Stomach (tissue), 8 donors: ENCODE measurements at regions not wholly inside any gene's neighbourhood (a gene's known extent, or its start where the extent isn't known, plus 50 kb on each side); places are given as distances from the start of the nearest gene placed in this dataset.
"Not testable (repeated sequence)": the region's sequence is repeated elsewhere in the genome, so short reads cannot be mapped to it uniquely, and the experiment has no call there.

Experiments used
- DNase-seq, 2 donors: peaks; one replicate each; pipeline versions ENCODE4 v3.0.0 to v3.0.0-alpha.2; 2013 to 2019
- H3K27ac ChIP-seq, 5 donors: fragments of 200-600 bp in 4 of 5; sonication (generic) in 4 of 5; one replicate each; pipeline ENCODE4 v1.5.1; 2013 to 2019; ENCODE audit warnings: mild to moderate bottlenecking in 1 of 5, moderate library complexity in 1 of 5
- H3K27me3 ChIP-seq, 3 donors: fragments of 200-600 bp; sonication (generic); one replicate each; pipeline ENCODE4 v1.5.1; 2017 to 2019; ENCODE audit warnings: mixed run types in 1 of 3
- H3K36me3 ChIP-seq, 4 donors: fragments of 200-600 bp; sonication (generic); 1 replicate in 3 of 4; 2 replicates in 1 of 4; pipeline ENCODE4 v1.5.1; 2016 to 2019
- H3K4me1 ChIP-seq, 4 donors: fragments of 200-600 bp; sonication (generic); one replicate each; pipeline ENCODE4 v1.5.1; 2016 to 2019
- H3K4me3 ChIP-seq, 4 donors: fragments of 200-600 bp; sonication (generic) in 3 of 4; one replicate each; pipeline ENCODE4 v1.5.1; 2016 to 2019; ENCODE audit warnings: mild to moderate bottlenecking in 1 of 4
- H3K9me3 ChIP-seq, 4 donors: fragments of 200-600 bp; sonication (generic); one replicate each; pipeline ENCODE4 v1.5.1; 2016 to 2019
- CTCF ChIP-seq, 7 experiments: fragments of 450-650 bp in 4 of 7; fragments of 200-600 bp in 3 of 7; sonication (generic) in 3 of 7; IDR thresholded peaks; one replicate each; pipeline ENCODE4 v1.5.1; 2016 to 2019; ENCODE audit warnings: antibody characterized with exemption in 7 of 7, control low read depth in 2 of 7, mild to moderate bottlenecking in 1 of 7
- EP300 ChIP-seq: sonication (generic); formaldehyde crosslinking; IDR thresholded peaks from one replicate; pipeline ENCODE4 v1.6.1; 2017; ENCODE audit warnings: antibody characterized with exemption
- POLR2A ChIP-seq, 4 donors: fragments of 450-650 bp; IDR thresholded peaks; one replicate each; pipeline ENCODE4 v1.6.1; 2016; ENCODE audit warnings: antibody characterized with exemption in 4 of 4, control low read depth in 2 of 4, mild to moderate bottlenecking in 1 of 4, moderate library complexity in 1 of 4
- POLR2AphosphoS5 ChIP-seq, 3 donors: sonication (generic); formaldehyde crosslinking; IDR thresholded peaks; one replicate each; pipeline ENCODE4 v1.6.1; 2016; ENCODE audit warnings: antibody characterized with exemption in 3 of 3
- WGBS, 5 donors: extraction: QIAGEN DNeasy Blood & Tissue Kit in 3 of 5; methylation state at CpG; one replicate each; pipeline versions ENCODE4 v1.1.5 to v1.1.7; 2013 to 2018; 5-methylcytosine and 5-hydroxymethylcytosine counted together
- intact Hi-C: fragments of 100-400 bp; cut with DNase I; formaldehyde crosslinking; loops from one replicate; pipeline ENCODE4 v1.15.1; 2023; ENCODE audit warnings: low total_unique reads
- donor health status: healthy with polysubstance abuse.
- donor health status: Bipolar disorder and iron deficiency.
- donor health status: healthy.

- intact Hi-C loops, result no loop called here
- Histone ChIP-seq H3K36me3 (no peaks in the 10 kb centered on the region), H3K27ac (no peak overlapping the region), H3K27me3 (no peaks in the 10 kb centered on the region), H3K4me1 (no peaks in the 10 kb centered on the region), H3K4me3 (no peak overlapping the region), H3K9me3 (peaks cover 0 to 14% (median 8%) of the 10 kb centered on the region in 4 donors)
- WGBS, 5 donors, result 78 to 84% (median 83%) methylated on average over 1 of the region's 1 CpG
- no peak for DNase-seq
- TF ChIP-seq EP300 (no peak), POLR2A (IDR thresholded peaks at IDR 0.05) (no peak), CTCF (IDR thresholded peaks at IDR 0.05) (no peak), POLR2AphosphoS5 (IDR thresholded peaks at IDR 0.05) (no peak)
Measured at GRCh38 chr6:131436358-131436757, 136.7 kb upstream of the ARG1 start.

- Histone ChIP-seq H3K4me3 (no peak overlapping the region), H3K4me1 (no peaks in the 10 kb centered on the region), H3K27me3 (no peaks in the 10 kb centered on the region), H3K36me3 (no peaks in the 10 kb centered on the region), H3K9me3 (no peaks in the 10 kb centered on the region), H3K27ac (no peak overlapping the region)
- intact Hi-C loops, result no loop called here
- TF ChIP-seq POLR2A (IDR thresholded peaks at IDR 0.05) (no peak), CTCF (IDR thresholded peaks at IDR 0.05) (no peak), EP300 (no peak), POLR2AphosphoS5 (IDR thresholded peaks at IDR 0.05) (no peak)
- 89 to 98% (median 97%) methylated on average over 3 of the region's 3 CpGs for WGBS, 5 donors
- no peak for DNase-seq
Measured at GRCh38 chr6:131443014-131443413, 130.0 kb upstream of the ARG1 start.

- H3K9me3 ChIP-seq, result no peaks in the 10 kb centered on the region
- no peak overlapping the region for H3K4me3 ChIP-seq
- H3K27me3 ChIP-seq, result no peaks in the 10 kb centered on the region
- intact Hi-C loops, result no loop called here
- TF ChIP-seq EP300 (no peak), CTCF (IDR thresholded peaks at IDR 0.05) (no peak), POLR2A (IDR thresholded peaks at IDR 0.05) (no peak), POLR2AphosphoS5 (IDR thresholded peaks at IDR 0.05) (no peak)
- no peaks in the 10 kb centered on the region for H3K4me1 ChIP-seq
- H3K36me3 ChIP-seq, result no peaks in the 10 kb centered on the region
- peak in 1 of 2 donors; percentile 9 for DNase-seq
- H3K27ac ChIP-seq, result no peak overlapping the region
- 81 to 96% (median 87%) methylated on average over 3 of the region's 3 CpGs for WGBS, 5 donors
Measured at GRCh38 chr6:131443514-131443913, 129.5 kb upstream of the ARG1 start.

GRCh38 chr6:131445356-131445755, 127.7 kb upstream of the ARG1 start:
- H3K36me3 ChIP-seq, DNase-seq, H3K27ac ChIP-seq, H3K27me3 ChIP-seq, H3K4me3 ChIP-seq, H3K9me3 ChIP-seq, H3K4me1 ChIP-seq, intact Hi-C loops: not testable (repeated sequence)

GRCh38 chr6:131450861-131451260, 122.2 kb upstream of the ARG1 start:
- Histone ChIP-seq H3K27me3 (no peaks in the 10 kb centered on the region), H3K27ac (no peak overlapping the region), H3K36me3 (no peaks in the 10 kb centered on the region), H3K9me3 (no peaks in the 10 kb centered on the region), H3K4me1 (no peaks in the 10 kb centered on the region), H3K4me3 (no peak overlapping the region)
- TF ChIP-seq CTCF (IDR thresholded peaks at IDR 0.05) (no peak), POLR2AphosphoS5 (IDR thresholded peaks at IDR 0.05) (no peak), POLR2A (IDR thresholded peaks at IDR 0.05) (no peak)
- WGBS, 5 donors, result 85 to 98% (median 95%) methylated on average over 4 of the region's 4 CpGs
- DNase-seq, result no peak
- intact Hi-C loops, result no loop called here
